Transverse colon (tissue), 4 donors: ENCODE measurements at regions not wholly inside any gene's neighbourhood (a gene's known extent, or its start where the extent isn't known, plus 50 kb on each side); places are given as distances from the start of the nearest gene placed in this dataset.
"Not testable (repeated sequence)": the region's sequence is repeated elsewhere in the genome, so short reads cannot be mapped to it uniquely, and the experiment has no call there.

ENCODE experiments used
- DNase-seq: peaks from one replicate; pipeline ENCODE4 v3.0.0-alpha.2; 2019
- H3K27ac ChIP-seq, 4 donors: fragments of 200-600 bp; sonication (generic); 2 replicates each; pipeline ENCODE4 v1.5.1; 2016 to 2018; ENCODE audit warnings: inconsistent platforms in 4 of 4
- H3K27me3 ChIP-seq: fragments of 200-600 bp; sonication (generic); 2 replicates; pipeline ENCODE4 v1.5.1; 2017; ENCODE audit warnings: inconsistent platforms
- H3K36me3 ChIP-seq, 4 donors: fragments of 200-600 bp; sonication (generic); 2 replicates each; pipeline ENCODE4 v1.5.1; 2017 to 2019; ENCODE audit warnings: inconsistent platforms in 4 of 4
- H3K4me1 ChIP-seq, 4 donors: fragments of 200-600 bp; sonication (generic); 2 replicates each; pipeline ENCODE4 v1.5.1; 2017 to 2020; ENCODE audit warnings: inconsistent platforms in 4 of 4
- H3K4me3 ChIP-seq, 4 donors: fragments of 200-600 bp; sonication (generic); 1 replicate in 1 of 4; 2 replicates in 3 of 4; pipeline versions ENCODE4 v1.5.1 to v1.6.1; 2017 to 2019; ENCODE audit warnings: inconsistent platforms in 4 of 4
- H3K9me3 ChIP-seq, 2 donors: fragments of 200-600 bp; sonication (generic); 2 replicates each; pipeline ENCODE4 v1.5.1; 2017 to 2019; ENCODE audit warnings: inconsistent platforms in 2 of 2
- EP300 ChIP-seq: sonication (generic); formaldehyde crosslinking; IDR thresholded peaks from one replicate; pipeline ENCODE4 v1.6.1; 2017; ENCODE audit warnings: antibody characterized with exemption, low read depth
- POLR2A ChIP-seq: fragments of 450-650 bp; IDR thresholded peaks from one replicate; pipeline ENCODE4 v1.6.1; 2016; ENCODE audit warnings: antibody characterized with exemption, mild to moderate bottlenecking, moderate library complexity
- POLR2AphosphoS5 ChIP-seq, 3 donors: sonication (generic); formaldehyde crosslinking; IDR thresholded peaks; one replicate each; pipeline ENCODE4 v1.6.1; 2016; ENCODE audit warnings: antibody characterized with exemption in 3 of 3
- WGBS, 2 donors: methylation state at CpG; one replicate each; pipeline ENCODE4 v1.1.5; 2018; ENCODE audit warnings: low coverage in 1 of 2; 5-methylcytosine and 5-hydroxymethylcytosine counted together
- in situ Hi-C, 4 donors: fragments of 200-750 bp; cut with MboI; loops; one replicate each; pipeline versions ENCODE4 v1.15.0 to v1.15.1; 2017; ENCODE audit warnings: low sequenced_read_pairs in 3 of 4, low pct_ligation_motif_present in 1 of 4, low pct_unique_long_range_greater_than_20kb in 1 of 4
- intact Hi-C: fragments of 100-400 bp; cut with DNase I; formaldehyde crosslinking; loops from one replicate; pipeline ENCODE4 v1.15.1; 2023; ENCODE audit warnings: low total_unique reads
- TF ChIP-seq, protein P1 (sequence below), 5 experiments: fragments of 200-600 bp in 3 of 5; fragments of 450-650 bp in 2 of 5; sonication (generic) in 3 of 5; IDR thresholded peaks; 1 replicate in 2 of 5; 2 replicates in 3 of 5; pipeline ENCODE4 v1.5.1; 2016 to 2017; ENCODE audit warnings: antibody characterized with exemption in 5 of 5, inconsistent platforms in 3 of 5, mild to moderate bottlenecking in 2 of 5, moderate library complexity in 1 of 5

DNA sequence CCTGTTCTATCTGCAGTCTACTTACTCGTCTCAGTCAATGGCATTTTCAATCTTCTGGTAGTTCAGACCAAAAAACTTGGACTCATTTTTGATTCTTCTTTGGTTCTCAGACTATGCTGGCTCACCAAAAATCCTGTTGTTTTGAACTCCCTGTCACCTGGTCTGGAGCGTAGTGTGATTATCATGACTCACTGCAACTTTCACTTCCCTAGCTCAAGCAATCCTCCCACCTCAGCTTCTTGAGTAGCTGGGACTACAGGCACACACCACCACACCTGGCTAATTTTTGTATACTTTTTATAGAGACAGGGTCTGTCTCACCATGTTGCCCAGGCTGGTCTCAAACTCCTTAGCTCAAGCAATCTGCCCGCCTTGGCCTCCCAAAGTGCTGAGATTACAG is 163.3 kb upstream of the CDH7 start:
- TF ChIP-seq, protein P1, sequence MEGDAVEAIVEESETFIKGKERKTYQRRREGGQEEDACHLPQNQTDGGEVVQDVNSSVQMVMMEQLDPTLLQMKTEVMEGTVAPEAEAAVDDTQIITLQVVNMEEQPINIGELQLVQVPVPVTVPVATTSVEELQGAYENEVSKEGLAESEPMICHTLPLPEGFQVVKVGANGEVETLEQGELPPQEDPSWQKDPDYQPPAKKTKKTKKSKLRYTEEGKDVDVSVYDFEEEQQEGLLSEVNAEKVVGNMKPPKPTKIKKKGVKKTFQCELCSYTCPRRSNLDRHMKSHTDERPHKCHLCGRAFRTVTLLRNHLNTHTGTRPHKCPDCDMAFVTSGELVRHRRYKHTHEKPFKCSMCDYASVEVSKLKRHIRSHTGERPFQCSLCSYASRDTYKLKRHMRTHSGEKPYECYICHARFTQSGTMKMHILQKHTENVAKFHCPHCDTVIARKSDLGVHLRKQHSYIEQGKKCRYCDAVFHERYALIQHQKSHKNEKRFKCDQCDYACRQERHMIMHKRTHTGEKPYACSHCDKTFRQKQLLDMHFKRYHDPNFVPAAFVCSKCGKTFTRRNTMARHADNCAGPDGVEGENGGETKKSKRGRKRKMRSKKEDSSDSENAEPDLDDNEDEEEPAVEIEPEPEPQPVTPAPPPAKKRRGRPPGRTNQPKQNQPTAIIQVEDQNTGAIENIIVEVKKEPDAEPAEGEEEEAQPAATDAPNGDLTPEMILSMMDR (IDR thresholded peaks at IDR 0.05) = no peak
- TF ChIP-seq POLR2A (no peak), EP300 (no peak), POLR2AphosphoS5 (IDR thresholded peaks at IDR 0.05) (no peak)
- in situ Hi-C loops (no loop called here), intact Hi-C loops (no loop called here)
- H3K27ac ChIP-seq = no peak overlapping the region
- no peak overlapping the region for H3K4me3 ChIP-seq
- no peaks in the 10 kb centered on the region for H3K27me3 ChIP-seq
- 69 to 79% methylated on average over 2 to 3 of the region's 3 CpGs for WGBS, 2 donors
- H3K4me1 ChIP-seq = no peaks in the 10 kb centered on the region
- H3K36me3 ChIP-seq = no peaks in the 10 kb centered on the region
- no peaks in the 10 kb centered on the region for H3K9me3 ChIP-seq
- DNase-seq = no peak

DNA sequence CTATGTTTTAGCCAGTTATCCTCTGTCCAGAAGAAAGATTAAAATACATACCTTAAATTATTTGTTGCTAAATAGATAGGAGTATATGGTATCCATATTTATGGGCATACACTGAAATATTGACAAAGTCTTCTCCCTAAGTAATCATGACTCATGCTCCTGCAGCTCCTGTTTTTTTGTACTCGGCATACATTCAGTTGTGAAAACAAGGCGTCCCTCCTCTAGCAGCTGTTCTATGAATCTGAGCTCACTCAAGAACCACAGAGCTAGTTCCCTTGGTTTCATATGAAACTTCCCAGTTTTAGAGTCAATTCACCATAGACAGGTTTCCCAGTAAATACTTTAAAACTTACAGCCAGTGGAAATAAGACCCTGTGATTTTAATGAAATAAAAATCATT is 168.7 kb upstream of the CDH7 start:
- H3K27ac ChIP-seq, DNase-seq, H3K4me3 ChIP-seq, H3K27me3 ChIP-seq, intact Hi-C loops, H3K9me3 ChIP-seq, H3K4me1 ChIP-seq, H3K36me3 ChIP-seq, in situ Hi-C loops: not testable (repeated sequence)
- WGBS, 2 donors = 52 to 60% methylated on average over 1 to 2 of the region's 2 CpGs

DNA sequence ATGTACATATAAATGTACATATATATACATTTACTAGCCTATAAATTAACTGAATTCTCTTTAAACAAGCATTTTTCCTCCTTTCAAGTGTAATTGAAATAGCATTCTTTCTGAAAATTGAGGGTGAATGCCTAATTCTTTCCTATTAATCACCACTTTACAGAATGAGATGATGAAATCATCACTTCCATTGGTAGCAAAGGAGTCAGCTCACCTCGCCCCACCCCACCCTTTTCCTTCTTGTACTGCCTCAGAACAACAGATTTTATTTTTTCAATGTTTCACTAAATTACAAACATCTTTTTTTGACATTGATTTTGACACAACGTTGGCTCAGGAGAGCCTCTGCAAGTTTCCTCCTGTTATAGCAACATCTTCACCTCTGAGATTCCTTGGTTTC is 181.9 kb upstream of the CDH7 start:
- Histone ChIP-seq H3K27me3 (no peaks in the 10 kb centered on the region), H3K9me3 (no peaks in the 10 kb centered on the region), H3K36me3 (no peaks in the 10 kb centered on the region), H3K4me3 (no peak overlapping the region), H3K4me1 (no peaks in the 10 kb centered on the region), H3K27ac (no peak overlapping the region)
- intact Hi-C loops (loop anchor here (1.0 kb wide), 1 partner anchor 37 kb away; no protein-coding TSS in a partner anchor), in situ Hi-C loops (no loop called here)
- TF ChIP-seq POLR2A = no peak
- no peak for TF ChIP-seq EP300
- TF ChIP-seq, protein P1 (IDR thresholded peaks at IDR 0.05) = no peak
- no peak for TF ChIP-seq POLR2AphosphoS5 (IDR thresholded peaks at IDR 0.05)
- no peak for DNase-seq
- WGBS, 2 donors = 39 to 50% methylated on average over 2 of the region's 2 CpGs

DNA sequence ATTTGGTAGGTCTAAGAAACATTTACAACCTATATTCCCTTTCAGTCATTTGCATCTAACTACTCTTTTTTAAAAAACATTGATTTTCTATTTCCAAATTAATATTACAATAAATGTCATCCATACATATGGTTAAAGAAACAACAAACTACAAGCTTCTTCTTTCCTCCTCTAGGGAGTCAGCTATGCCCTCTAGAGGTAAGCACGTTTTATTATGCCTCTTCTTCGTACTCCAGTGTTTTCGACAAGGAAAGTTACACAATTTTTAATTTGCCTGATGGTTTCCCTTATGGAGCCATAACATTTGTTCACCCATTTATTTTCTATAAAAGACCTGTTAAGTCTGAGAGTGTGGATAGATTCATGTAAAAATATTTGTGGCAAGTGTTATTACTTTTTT is 183.4 kb upstream of the CDH7 start:
- Histone ChIP-seq H3K4me1 (no peaks in the 10 kb centered on the region), H3K27ac (no peak overlapping the region), H3K9me3 (no peaks in the 10 kb centered on the region), H3K27me3 (no peaks in the 10 kb centered on the region), H3K36me3 (no peaks in the 10 kb centered on the region), H3K4me3 (no peak overlapping the region)
- no peak for DNase-seq
- no peak for TF ChIP-seq EP300
- TF ChIP-seq, protein P1 (IDR thresholded peaks at IDR 0.05) = peak in 1 of 5 experiments; percentile 11
- in situ Hi-C loops (no loop called here), intact Hi-C loops (no loop called here)
- 5 to 6% methylated on average over 3 of the region's 3 CpGs for WGBS, 2 donors

DNA sequence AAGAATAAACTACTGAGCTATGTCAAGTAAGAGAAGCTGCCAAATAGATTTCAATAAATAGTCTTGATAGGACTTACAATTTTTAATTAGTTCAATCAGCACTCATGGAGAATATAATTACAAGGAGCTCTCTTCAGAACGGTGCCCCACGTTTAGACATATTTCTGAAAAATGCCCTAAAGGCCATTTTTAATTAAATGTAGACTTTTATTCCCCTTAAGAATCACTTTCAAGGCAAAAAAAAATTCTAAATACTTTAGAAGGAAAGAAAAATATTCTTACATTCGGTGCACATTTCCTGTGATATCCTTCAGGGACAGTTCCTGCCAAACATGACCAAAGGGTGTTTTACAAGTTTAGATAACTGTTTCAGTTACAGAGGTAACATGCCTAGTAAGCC is 202.5 kb upstream of the CDH7 start:
- intact Hi-C loops (no loop called here), in situ Hi-C loops (no loop called here)
- no peak for DNase-seq
- H3K9me3 ChIP-seq = no peaks in the 10 kb centered on the region
- H3K4me1 ChIP-seq = no peaks in the 10 kb centered on the region
- TF ChIP-seq EP300 (no peak), POLR2A (no peak), POLR2AphosphoS5 (IDR thresholded peaks at IDR 0.05) (no peak)
- TF ChIP-seq, protein P1 (IDR thresholded peaks at IDR 0.05) = no peak
- 54 to 59% methylated on average over 3 of the region's 3 CpGs for WGBS, 2 donors
- H3K4me3 ChIP-seq = no peak overlapping the region
- no peaks in the 10 kb centered on the region for H3K27me3 ChIP-seq
- H3K36me3 ChIP-seq = no peaks in the 10 kb centered on the region
- H3K27ac ChIP-seq = no peak overlapping the region
